Naive B cell (primary cell): ENCODE measurements at regions not wholly inside any gene's neighbourhood (a gene's known extent, or its start where the extent isn't known, plus 50 kb on each side); places are given as distances from the start of the nearest gene placed in this dataset.

Source experiments
- ATAC-seq, 2 donors: fragments of 150-1000 bp; cut with Tn5 transposase; 2 replicates each; pipeline ENCODE4 v1.10.0; 2021; ENCODE audit warnings: low read depth in 2 of 2, mild to moderate bottlenecking in 2 of 2, moderate library complexity in 2 of 2
- DNase-seq: peaks from one replicate; pipeline ENCODE4 v3.0.0; 2022
- H3K27ac Mint-ChIP-seq, 6 donors: one replicate each; pipeline ENCODE4 v1.8.0; 2020 to 2022; ENCODE audit warnings: mild to moderate bottlenecking in 6 of 6, mixed read lengths in 6 of 6, moderate library complexity in 5 of 6, inconsistent platforms in 2 of 6
- H3K27me3 Mint-ChIP-seq, 3 donors: one replicate each; pipeline ENCODE4 v1.8.0; 2021 to 2022; ENCODE audit warnings: mixed read lengths in 3 of 3, mild to moderate bottlenecking in 1 of 3
- H3K36me3 Mint-ChIP-seq, 2 donors: one replicate each; pipeline ENCODE4 v1.8.0; 2020 to 2022; ENCODE audit warnings: mixed read lengths in 2 of 2, inconsistent platforms in 1 of 2, mild to moderate bottlenecking in 1 of 2
- H3K4me1 Mint-ChIP-seq, 3 donors: one replicate each; pipeline ENCODE4 v1.8.0; 2020 to 2022; ENCODE audit warnings: mixed read lengths in 3 of 3, inconsistent platforms in 1 of 3, mild to moderate bottlenecking in 1 of 3, moderate library complexity in 1 of 3
- H3K4me3 Mint-ChIP-seq, 8 donors: one replicate each; pipeline ENCODE4 v1.8.0; 2020 to 2022; ENCODE audit warnings: mild to moderate bottlenecking in 8 of 8, mixed read lengths in 8 of 8, moderate library complexity in 8 of 8, inconsistent platforms in 2 of 8
- H3K9me3 Mint-ChIP-seq, 7 donors: one replicate each; pipeline ENCODE4 v1.8.0; 2020 to 2022; ENCODE audit warnings: mixed read lengths in 7 of 7, mild to moderate bottlenecking in 5 of 7, inconsistent platforms in 2 of 7, moderate library complexity in 1 of 7

DNA sequence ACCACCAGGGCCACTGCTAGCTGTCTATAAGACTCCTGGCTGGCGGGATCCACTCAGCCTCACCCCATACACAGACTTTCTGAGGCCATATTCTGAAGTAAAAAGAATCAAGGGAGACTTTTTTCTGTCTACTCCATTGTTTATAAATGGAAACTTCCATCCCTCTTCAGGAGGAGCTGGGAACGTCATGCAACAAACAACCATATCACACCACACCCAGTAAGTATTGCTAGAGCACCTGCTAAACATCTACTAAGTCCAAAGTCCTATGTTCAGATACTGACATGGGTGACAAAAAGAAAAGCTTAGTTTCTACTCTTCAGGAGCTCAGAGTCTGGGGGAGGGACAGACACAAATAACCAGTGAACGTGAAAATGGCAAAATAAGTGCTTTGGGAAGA lies 324.8 kb upstream of the ONECUT1 start:
- Mint-ChIP-seq H3K27me3 (peaks cover 0 to 12% (median 0%) of the 10 kb centered on the region in 3 donors), H3K9me3 (peaks cover 0 to 31% (median 5%) of the 10 kb centered on the region in 7 donors), H3K4me1 (no peaks in the 10 kb centered on the region), H3K4me3 (no peak overlapping the region), H3K36me3 (peaks cover 0 to 9% of the 10 kb centered on the region in 2 donors), H3K27ac (no peak overlapping the region)
- ATAC-seq, result no peak
- no peak for DNase-seq

GRCh38 chr15:53110999-53111398 lies 320.9 kb upstream of the ONECUT1 start:
- no peaks in the 10 kb centered on the region for H3K4me1 Mint-ChIP-seq
- no peak overlapping the region for H3K27ac Mint-ChIP-seq
- no peaks in the 10 kb centered on the region for H3K36me3 Mint-ChIP-seq
- no peak overlapping the region for H3K4me3 Mint-ChIP-seq
- ATAC-seq, result no peak
- peaks cover 0 to 14% (median 2%) of the 10 kb centered on the region in 7 donors for H3K9me3 Mint-ChIP-seq
- DNase-seq, result no peak
- H3K27me3 Mint-ChIP-seq, result peaks cover 0 to 12% (median 0%) of the 10 kb centered on the region in 3 donors

DNA sequence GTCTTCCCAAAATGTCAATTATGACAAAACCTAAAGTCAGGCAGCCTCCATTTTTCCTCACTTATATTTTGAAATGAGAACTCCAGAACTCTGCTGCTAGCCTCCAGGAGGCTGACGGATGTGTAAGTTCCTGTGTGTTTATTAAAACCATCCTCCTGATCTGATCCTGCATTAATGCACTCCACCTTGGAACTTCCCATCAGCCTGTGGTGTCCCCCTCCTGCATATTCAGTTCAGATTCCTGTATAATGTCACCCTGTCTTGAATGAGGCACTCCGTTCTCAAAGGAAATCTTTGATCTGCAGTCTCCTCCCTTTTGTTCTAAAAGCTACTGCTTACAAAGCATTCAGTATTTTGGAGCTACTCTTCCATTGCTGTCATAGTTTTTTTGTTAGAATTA lies 318.2 kb upstream of the ONECUT1 start:
- H3K4me1 Mint-ChIP-seq, result no peaks in the 10 kb centered on the region
- ATAC-seq (no peak), DNase-seq (no peak)
- H3K4me3 Mint-ChIP-seq, result no peak overlapping the region
- no peaks in the 10 kb centered on the region for H3K36me3 Mint-ChIP-seq
- H3K9me3 Mint-ChIP-seq, result peaks cover 0 to 7% (median 0%) of the 10 kb centered on the region in 7 donors
- no peak overlapping the region for H3K27ac Mint-ChIP-seq
- H3K27me3 Mint-ChIP-seq, result peaks cover 0 to 5% (median 0%) of the 10 kb centered on the region in 3 donors

DNA sequence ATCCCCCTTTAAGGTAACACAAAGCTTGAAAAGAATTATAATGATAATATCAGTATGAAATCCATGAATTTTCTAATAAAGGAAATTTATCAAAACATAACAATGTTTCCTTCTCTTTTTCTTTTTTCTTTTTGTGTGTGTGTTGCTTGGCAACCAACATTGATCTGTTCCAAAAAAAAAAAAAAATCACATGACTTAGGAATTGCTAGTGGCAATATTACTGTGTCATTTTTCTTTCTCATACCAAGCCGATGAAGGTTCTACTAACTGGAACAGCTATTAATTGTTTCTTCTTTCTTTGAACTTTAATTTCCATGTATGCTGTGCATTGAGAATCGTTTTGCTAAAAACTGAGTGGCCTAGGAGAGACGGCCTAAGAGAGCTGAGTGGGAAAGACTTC lies 317.7 kb upstream of the ONECUT1 start:
- H3K27me3 Mint-ChIP-seq, result peaks cover 0 to 5% (median 0%) of the 10 kb centered on the region in 3 donors
- H3K4me3 Mint-ChIP-seq, result no peak overlapping the region
- ATAC-seq (no peak), DNase-seq (no peak)
- no peaks in the 10 kb centered on the region for H3K4me1 Mint-ChIP-seq
- no peak overlapping the region for H3K27ac Mint-ChIP-seq
- H3K36me3 Mint-ChIP-seq, result no peaks in the 10 kb centered on the region
- peaks cover 0 to 8% (median 0%) of the 10 kb centered on the region in 7 donors for H3K9me3 Mint-ChIP-seq

GRCh38 chr15:53106505-53107286 lies 316.6 kb upstream of the ONECUT1 start:
- H3K27ac Mint-ChIP-seq, result no peak overlapping the region
- ATAC-seq (no peak), DNase-seq (no peak)
- H3K4me3 Mint-ChIP-seq, result no peak overlapping the region
- peaks cover 0 to 2% (median 0%) of the 10 kb centered on the region in 3 donors for H3K27me3 Mint-ChIP-seq
- no peaks in the 10 kb centered on the region for H3K36me3 Mint-ChIP-seq
- no peaks in the 10 kb centered on the region for H3K4me1 Mint-ChIP-seq
- H3K9me3 Mint-ChIP-seq, result peaks cover 0 to 8% (median 0%) of the 10 kb centered on the region in 7 donors

- Mint-ChIP-seq H3K4me1 (no peaks in the 10 kb centered on the region), H3K27ac (no peak overlapping the region), H3K4me3 (no peak overlapping the region), H3K27me3 (no peaks in the 10 kb centered on the region), H3K36me3 (no peaks in the 10 kb centered on the region), H3K9me3 (peaks cover 0 to 6% (median 4%) of the 10 kb centered on the region in 7 donors)
- ATAC-seq, result no peak
- no peak for DNase-seq
Measured at GRCh38 chr15:53102483-53102882, 312.3 kb upstream of the ONECUT1 start.

DNA sequence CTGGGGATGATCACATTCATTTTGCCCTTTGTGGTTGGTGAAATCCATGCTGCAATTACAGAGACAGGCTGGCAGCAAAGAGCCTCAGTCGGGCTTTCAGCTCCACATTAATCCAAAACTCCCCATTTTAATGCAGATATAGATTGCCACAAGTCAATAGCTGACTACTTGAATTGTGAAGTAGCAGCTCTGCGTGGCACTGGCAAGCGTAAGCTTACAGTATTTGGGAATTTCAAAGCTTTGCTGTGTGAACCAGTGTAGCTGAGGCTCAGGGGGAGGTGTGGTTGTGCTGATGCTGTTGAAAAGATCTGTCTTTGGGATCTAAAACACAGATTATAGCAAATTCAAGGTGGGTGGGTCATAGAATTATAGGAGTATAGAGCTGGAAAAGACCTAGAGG lies 290.3 kb upstream of the ONECUT1 start:
- H3K36me3 Mint-ChIP-seq, result no peaks in the 10 kb centered on the region
- DNase-seq (no peak), ATAC-seq (no peak)
- H3K4me3 Mint-ChIP-seq, result no peak overlapping the region
- no peaks in the 10 kb centered on the region for H3K4me1 Mint-ChIP-seq
- H3K27me3 Mint-ChIP-seq, result peaks cover 0 to 10% (median 0%) of the 10 kb centered on the region in 3 donors
- H3K9me3 Mint-ChIP-seq, result peaks cover 0 to 5% (median 2%) of the 10 kb centered on the region in 7 donors
- H3K27ac Mint-ChIP-seq, result no peak overlapping the region

- H3K9me3 Mint-ChIP-seq, result peaks cover 0 to 10% (median 3%) of the 10 kb centered on the region in 7 donors
- ATAC-seq, result no peak
- DNase-seq, result no peak
- no peaks in the 10 kb centered on the region for H3K36me3 Mint-ChIP-seq
- no peak overlapping the region for H3K27ac Mint-ChIP-seq
- H3K27me3 Mint-ChIP-seq, result peaks cover 0 to 16% (median 8%) of the 10 kb centered on the region in 3 donors
- no peak overlapping the region for H3K4me3 Mint-ChIP-seq
- no peaks in the 10 kb centered on the region for H3K4me1 Mint-ChIP-seq
Measured at GRCh38 chr15:53074221-53074620, 284.1 kb upstream of the ONECUT1 start.

GRCh38 chr15:53072077-53072476 lies 281.9 kb upstream of the ONECUT1 start:
- Mint-ChIP-seq H3K27ac (no peak overlapping the region), H3K36me3 (no peaks in the 10 kb centered on the region), H3K27me3 (peaks cover 0 to 16% (median 8%) of the 10 kb centered on the region in 3 donors), H3K9me3 (peaks cover 0 to 10% (median 3%) of the 10 kb centered on the region in 7 donors), H3K4me3 (no peak overlapping the region), H3K4me1 (no peaks in the 10 kb centered on the region)
- no peak for ATAC-seq
- DNase-seq, result no peak

GRCh38 chr15:53068636-53069035 lies 278.5 kb upstream of the ONECUT1 start:
- Mint-ChIP-seq H3K9me3 (peaks cover 0 to 8% (median 4%) of the 10 kb centered on the region in 7 donors), H3K27me3 (peaks cover 5 to 8% (median 6%) of the 10 kb centered on the region in 3 donors), H3K27ac (no peak overlapping the region), H3K4me3 (no peak overlapping the region), H3K4me1 (no peaks in the 10 kb centered on the region), H3K36me3 (no peaks in the 10 kb centered on the region)
- no peak for ATAC-seq
- DNase-seq, result no peak

DNA sequence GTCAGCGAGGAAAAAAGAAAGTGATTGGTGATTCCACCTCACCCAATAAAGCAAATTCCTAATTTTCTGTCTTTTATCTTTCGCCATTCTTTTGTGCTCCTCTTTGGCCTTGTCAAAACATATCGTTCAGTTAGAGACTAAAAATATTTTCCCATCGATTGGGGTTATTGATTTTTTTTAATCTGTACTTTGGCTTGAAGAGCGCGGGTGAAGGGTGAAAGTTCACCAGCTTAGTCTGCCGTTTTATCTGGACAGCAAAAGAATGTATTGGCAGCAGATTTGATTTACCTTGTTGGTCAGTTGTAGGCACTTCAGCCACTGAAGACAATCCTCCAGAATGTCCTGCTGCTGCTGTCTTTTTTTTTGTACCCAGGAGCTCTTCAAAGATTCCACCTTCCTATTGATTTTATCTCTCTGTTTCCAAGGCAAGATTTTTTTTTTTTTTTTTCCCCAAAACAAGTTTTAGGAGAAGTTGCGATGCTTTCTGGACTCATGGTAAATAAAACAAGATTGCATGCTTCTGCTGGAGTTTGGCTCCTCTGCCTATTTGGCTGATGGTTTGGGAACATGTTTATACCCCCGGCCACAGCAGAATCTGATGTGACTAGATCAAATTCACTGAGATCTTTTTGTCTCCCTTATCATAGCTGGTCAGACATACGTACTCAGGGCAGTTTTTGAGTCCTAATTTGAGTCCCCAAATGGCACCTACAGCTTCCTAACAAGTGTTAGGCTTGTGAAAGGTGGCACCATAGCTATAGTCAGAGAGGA lies 269.3 kb upstream of the ONECUT1 start:
- no peaks in the 10 kb centered on the region for H3K36me3 Mint-ChIP-seq
- H3K9me3 Mint-ChIP-seq, result peaks cover 0 to 13% (median 6%) of the 10 kb centered on the region in 7 donors
- H3K4me1 Mint-ChIP-seq, result no peaks in the 10 kb centered on the region
- H3K4me3 Mint-ChIP-seq, result no peak overlapping the region
- DNase-seq (no peak), ATAC-seq (no peak)
- no peak overlapping the region for H3K27ac Mint-ChIP-seq
- peaks cover 0 to 2% (median 0%) of the 10 kb centered on the region in 3 donors for H3K27me3 Mint-ChIP-seq

DNA sequence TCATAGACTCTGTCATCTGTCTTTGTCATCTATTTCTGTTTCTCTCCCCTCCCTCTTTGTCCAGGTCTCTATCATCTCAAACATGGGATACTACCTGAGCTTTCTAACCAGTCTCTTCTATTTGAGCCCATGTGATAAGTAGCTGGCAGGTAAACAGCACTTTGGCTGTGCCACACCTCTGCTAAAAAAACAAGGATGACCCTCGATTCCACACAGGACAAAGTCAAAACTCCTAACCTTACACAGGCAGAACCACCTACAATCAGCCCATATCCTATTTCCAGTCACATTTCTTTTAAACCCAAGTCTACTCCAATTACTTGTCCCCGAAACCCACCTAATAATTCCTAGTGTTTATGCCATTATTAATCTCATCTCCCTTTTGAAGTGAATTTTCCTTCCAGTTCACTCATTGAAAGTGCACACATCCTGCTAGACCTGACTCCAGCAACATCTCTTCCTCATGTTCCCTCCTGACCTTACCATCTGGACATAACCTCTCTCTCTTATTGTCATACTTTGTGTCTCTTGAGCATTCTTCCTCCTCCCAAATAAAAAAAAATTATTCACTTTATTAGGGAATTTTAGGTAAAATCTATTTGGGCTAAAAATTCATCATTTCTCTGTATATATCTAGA lies 256.1 kb upstream of the ONECUT1 start:
- Mint-ChIP-seq H3K4me1 (no peaks in the 10 kb centered on the region), H3K27me3 (peaks cover 0 to 5% (median 5%) of the 10 kb centered on the region in 3 donors), H3K27ac (peak overlapping the region in 2 of 6 donors; percentile 5 to 40), H3K36me3 (no peaks in the 10 kb centered on the region), H3K4me3 (no peak overlapping the region), H3K9me3 (peaks cover 3 to 25% (median 21%) of the 10 kb centered on the region in 7 donors)
- ATAC-seq, result no peak
- no peak for DNase-seq

DNA sequence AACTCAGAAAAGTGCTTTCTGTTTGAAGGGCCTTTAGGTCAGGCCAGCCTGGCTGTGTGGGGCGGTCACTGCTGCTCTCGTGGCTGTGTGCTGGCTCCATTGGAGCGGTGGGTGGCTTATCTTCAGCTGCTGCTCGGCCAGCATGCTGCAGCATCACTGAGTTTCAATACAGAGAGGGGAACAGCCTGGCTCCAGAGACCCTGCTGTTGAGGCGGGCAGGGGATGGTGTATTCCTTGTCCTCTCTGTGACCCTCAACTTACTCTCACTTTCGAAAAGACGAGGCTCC lies 248.5 kb upstream of the ONECUT1 start:
- ATAC-seq, result no peak
- Mint-ChIP-seq H3K27ac (no peak overlapping the region), H3K9me3 (peaks cover 0 to 8% (median 5%) of the 10 kb centered on the region in 7 donors), H3K4me3 (no peak overlapping the region), H3K27me3 (peaks cover 8 to 12% (median 9%) of the 10 kb centered on the region in 3 donors), H3K4me1 (no peaks in the 10 kb centered on the region), H3K36me3 (no peaks in the 10 kb centered on the region)
- no peak for DNase-seq
